ENCODE measurements at regions not wholly inside any gene's neighbourhood (a gene's known extent, or its start where the extent isn't known, plus 50 kb on each side); places are given as distances from the start of the nearest gene placed in this dataset.

DNA sequence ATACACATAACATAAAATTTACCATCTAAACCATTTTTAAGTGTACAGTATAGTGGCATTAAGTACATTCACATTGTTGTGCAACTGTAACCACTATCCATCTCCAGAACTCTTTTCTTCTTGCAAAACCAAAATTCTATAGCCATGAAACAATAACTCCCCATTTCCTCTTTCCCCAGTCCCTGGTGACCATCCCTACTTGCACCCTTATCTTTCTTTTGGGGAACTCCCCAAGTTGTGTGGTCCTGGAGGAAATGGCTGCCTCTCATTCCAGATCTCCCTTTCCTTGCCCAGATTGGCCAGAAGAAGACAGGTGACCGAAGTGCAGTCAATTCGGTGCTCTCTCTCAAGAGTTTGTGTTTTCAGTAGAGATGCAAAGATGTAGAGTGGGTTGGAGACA lies 389.6 kb upstream of the C1orf87 start:
- TF ChIP-seq, protein P1, sequence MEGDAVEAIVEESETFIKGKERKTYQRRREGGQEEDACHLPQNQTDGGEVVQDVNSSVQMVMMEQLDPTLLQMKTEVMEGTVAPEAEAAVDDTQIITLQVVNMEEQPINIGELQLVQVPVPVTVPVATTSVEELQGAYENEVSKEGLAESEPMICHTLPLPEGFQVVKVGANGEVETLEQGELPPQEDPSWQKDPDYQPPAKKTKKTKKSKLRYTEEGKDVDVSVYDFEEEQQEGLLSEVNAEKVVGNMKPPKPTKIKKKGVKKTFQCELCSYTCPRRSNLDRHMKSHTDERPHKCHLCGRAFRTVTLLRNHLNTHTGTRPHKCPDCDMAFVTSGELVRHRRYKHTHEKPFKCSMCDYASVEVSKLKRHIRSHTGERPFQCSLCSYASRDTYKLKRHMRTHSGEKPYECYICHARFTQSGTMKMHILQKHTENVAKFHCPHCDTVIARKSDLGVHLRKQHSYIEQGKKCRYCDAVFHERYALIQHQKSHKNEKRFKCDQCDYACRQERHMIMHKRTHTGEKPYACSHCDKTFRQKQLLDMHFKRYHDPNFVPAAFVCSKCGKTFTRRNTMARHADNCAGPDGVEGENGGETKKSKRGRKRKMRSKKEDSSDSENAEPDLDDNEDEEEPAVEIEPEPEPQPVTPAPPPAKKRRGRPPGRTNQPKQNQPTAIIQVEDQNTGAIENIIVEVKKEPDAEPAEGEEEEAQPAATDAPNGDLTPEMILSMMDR (conservative IDR thresholded peaks at IDR 0.05; ENCODE audit: low read length) = no peak
- TF ChIP-seq EZH2phosphoT487 (IDR thresholded peaks at IDR 0.05; ENCODE audit: borderline replicate concordance, low read depth, low read length) = no peak

Data from OCI-LY7 (cell line).